ENCODE measurements at regions not wholly inside any gene's neighbourhood (a gene's known extent, or its start where the extent isn't known, plus 50 kb on each side); places are given as distances from the start of the nearest gene placed in this dataset.
A peak's percentile ranks its signal among the peaks of the same experiment; 100 is the strongest.

DNA sequence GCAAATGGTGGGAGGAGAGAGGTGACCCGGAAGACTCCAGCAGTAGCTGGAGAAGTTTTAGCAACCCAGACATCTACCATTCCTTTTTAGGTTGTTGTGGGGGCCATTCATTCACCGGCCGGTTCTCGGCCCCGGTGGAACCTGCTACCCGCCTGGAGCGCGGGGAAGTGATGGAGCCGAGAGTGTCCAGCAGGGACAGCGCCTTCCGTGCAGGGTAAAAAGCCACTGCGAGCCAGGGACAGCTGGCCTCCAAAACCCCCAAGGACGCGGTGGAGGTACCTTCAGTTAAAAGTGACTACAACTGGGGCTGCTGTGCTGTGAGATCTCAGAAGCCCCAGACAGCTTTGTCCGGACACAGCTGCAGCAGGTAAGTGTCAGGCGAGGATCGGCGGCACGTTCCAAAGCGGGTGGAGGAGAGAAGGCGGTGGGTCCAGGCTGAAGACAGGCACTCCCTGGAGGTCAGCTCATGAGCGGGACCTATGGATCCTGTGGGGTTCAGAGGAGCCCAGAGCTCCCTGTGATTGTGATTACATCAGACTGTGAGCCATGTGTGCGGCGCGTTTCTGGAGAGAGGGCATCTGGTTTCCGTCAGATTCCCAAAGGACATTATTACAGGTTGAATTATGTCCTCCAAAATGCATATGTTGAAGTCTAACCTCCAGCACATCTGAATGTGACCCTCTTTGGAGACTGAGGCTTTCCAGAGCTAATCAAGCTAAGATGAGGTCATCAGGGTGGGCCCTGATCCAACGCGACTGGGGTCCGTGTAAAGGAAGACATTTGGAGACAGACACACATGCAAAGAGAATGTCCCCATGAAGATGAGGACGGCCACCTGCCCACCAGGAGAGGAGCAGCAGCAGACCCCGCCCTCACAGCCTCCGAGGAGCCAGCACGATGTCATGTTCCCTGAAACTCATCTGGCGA is 276.3 kb downstream of the EIPR1 start:
- no peaks in the 10 kb centered on the region for H3K9me3 ChIP-seq (ENCODE audit: control insufficient read depth, low read length, poor library complexity, severe bottlenecking)
- peak overlapping the region; percentile 25 for H3K4me3 Mint-ChIP-seq
- ATAC-seq (no peak), DNase-seq (no peak)
- peaks cover 3% of the 10 kb centered on the region for H3K4me1 Mint-ChIP-seq
- H3K36me3 Mint-ChIP-seq (ENCODE audit: low read depth): peaks cover 5% of the 10 kb centered on the region
- H3K27me3 Mint-ChIP-seq: peaks cover 50% of the 10 kb centered on the region
- H3K27ac Mint-ChIP-seq: no peak overlapping the region

DNA sequence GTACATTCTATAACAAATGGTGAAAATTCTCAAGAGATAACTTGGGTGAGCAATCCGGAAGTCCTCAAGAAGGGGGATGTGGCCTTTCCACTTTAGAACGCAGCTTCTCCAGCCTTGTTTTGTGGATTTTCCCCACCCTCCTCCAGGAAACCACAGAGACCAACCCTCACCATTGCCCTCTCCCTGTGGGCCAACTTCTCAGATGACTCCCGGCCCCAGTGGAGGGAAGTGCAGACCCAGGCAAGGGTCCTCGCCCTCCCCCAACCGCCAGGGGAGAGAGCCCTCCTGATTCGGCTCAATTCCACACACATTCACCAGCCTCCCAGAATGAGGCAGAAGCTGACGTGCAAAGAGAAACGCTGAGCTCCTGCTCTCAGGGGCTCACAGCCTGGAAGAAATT is 277.2 kb downstream of the EIPR1 start:
- ATAC-seq (no peak), DNase-seq (no peak)
- Mint-ChIP-seq H3K36me3 (ENCODE audit: low read depth) (peaks cover 5% of the 10 kb centered on the region), H3K27ac (no peak overlapping the region), H3K27me3 (peaks cover 48% of the 10 kb centered on the region), H3K4me1 (peaks cover 5% of the 10 kb centered on the region), H3K4me3 (no peak overlapping the region)
- H3K9me3 ChIP-seq (ENCODE audit: control insufficient read depth, low read length, poor library complexity, severe bottlenecking): no peaks in the 10 kb centered on the region

DNA sequence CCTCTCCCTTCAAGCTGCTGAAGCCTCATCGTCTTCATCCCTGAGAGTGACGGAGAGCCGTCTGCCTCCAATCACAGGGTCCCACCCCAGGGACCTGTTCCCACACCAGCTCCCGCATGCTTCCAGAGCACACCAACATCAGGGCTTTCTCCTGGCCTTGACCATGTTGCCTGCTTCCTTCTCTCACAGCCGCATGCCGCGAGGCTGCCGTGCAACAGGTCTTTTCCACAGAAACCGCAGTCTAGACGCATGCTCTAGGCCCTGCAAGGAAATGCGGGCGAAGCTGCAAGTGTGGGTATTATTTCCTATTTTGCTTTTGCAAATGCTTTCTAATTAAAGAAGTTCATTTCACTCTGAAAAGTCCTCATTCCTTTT is 277.8 kb downstream of the EIPR1 start:
- H3K4me1 Mint-ChIP-seq: peaks cover 5% of the 10 kb centered on the region
- peaks cover 54% of the 10 kb centered on the region for H3K27me3 Mint-ChIP-seq
- H3K9me3 ChIP-seq (ENCODE audit: control insufficient read depth, low read length, poor library complexity, severe bottlenecking): no peaks in the 10 kb centered on the region
- no peak overlapping the region for H3K27ac Mint-ChIP-seq
- no peak for ATAC-seq
- H3K4me3 Mint-ChIP-seq: no peak overlapping the region
- DNase-seq: no peak
- H3K36me3 Mint-ChIP-seq (ENCODE audit: low read depth): peaks cover 5% of the 10 kb centered on the region

DNA sequence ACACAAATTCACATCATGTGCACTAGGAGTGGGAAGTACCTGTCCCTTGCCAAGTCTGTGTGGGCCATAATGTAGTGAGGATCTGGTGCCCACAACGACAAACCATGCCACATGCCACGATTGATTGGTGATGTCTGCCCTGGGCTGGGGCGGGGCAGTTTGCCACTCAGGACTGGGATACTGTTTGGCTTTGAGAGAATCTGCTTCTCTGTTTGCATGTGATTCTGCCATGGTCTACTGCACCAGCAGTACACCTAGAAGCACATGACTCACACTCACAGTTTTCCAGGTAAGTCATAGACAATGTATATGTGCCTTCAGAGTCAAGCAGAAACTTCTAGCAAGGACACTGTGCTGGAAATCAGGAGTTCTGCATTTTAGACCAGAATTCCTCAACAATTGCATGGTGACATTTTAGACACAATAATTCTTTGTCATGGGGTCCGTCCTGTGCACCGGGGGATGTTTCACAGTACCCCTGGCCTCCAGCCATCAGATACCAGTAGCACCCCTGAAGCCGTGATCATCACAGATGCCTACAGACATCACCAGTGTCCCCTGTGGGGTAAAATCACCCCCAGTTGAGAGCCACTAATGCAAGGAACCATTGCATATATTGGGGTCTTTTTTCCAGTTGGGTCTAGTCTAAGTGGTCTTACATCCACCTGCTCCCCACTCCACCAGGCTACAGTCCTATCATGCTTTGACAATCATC is 278.3 kb downstream of the EIPR1 start:
- Mint-ChIP-seq H3K27ac (no peak overlapping the region), H3K4me3 (no peak overlapping the region), H3K4me1 (peaks cover 5% of the 10 kb centered on the region), H3K27me3 (peaks cover 52% of the 10 kb centered on the region), H3K36me3 (ENCODE audit: low read depth) (peaks cover 5% of the 10 kb centered on the region)
- no peaks in the 10 kb centered on the region for H3K9me3 ChIP-seq (ENCODE audit: control insufficient read depth, low read length, poor library complexity, severe bottlenecking)
- no peak for ATAC-seq
- DNase-seq: no peak

DNA sequence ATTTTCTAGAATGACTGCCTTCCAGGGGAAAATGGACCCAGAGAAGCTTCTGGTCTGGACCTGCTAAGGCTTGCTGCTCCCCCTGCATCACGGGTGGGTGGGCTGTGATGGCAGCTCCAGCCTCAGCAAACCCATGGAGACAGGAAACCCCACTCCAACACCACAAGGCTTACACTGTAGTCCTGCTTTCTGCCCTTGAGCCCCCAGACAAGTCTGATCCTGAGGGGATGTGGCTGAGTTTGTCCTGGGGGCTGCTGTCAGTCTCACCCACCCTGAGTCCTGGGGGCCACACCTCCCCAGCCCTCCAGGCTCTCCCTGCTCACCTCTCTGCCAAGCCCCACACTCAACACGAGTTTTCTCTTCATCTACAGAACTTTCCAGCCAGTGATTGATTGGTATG is 279.4 kb downstream of the EIPR1 start:
- ATAC-seq (no peak), DNase-seq (no peak)
- Mint-ChIP-seq H3K36me3 (ENCODE audit: low read depth) (peaks cover 3% of the 10 kb centered on the region), H3K27ac (no peak overlapping the region), H3K4me3 (no peak overlapping the region), H3K4me1 (peaks cover 3% of the 10 kb centered on the region), H3K27me3 (peaks cover 43% of the 10 kb centered on the region)
- H3K9me3 ChIP-seq (ENCODE audit: control insufficient read depth, low read length, poor library complexity, severe bottlenecking): no peaks in the 10 kb centered on the region

DNA sequence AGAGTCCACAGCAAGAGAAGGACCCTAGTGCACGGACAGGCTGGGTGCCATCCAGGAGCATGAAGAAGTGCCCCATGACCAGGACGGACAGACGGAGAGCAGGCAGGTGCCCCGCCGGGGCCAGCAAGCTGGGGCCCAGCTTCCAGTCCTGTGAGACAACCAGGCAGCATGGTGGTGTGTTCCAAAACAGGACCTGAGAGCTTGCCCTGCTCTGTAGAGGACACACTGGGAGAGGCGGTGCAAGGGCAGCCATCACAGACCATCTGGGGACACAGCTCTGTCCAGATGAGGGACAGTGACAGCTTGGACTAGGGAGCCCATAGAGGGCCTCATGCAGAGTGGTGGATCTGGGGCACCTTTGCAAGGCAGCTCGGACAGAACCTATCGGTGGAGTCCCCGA is 279.8 kb downstream of the EIPR1 start:
- no peak for ATAC-seq
- Mint-ChIP-seq H3K4me1 (peaks cover 2% of the 10 kb centered on the region), H3K27ac (no peak overlapping the region), H3K4me3 (no peak overlapping the region), H3K36me3 (ENCODE audit: low read depth) (peaks cover 3% of the 10 kb centered on the region), H3K27me3 (peaks cover 38% of the 10 kb centered on the region)
- H3K9me3 ChIP-seq (ENCODE audit: control insufficient read depth, low read length, poor library complexity, severe bottlenecking): no peaks in the 10 kb centered on the region
- DNase-seq: no peak

DNA sequence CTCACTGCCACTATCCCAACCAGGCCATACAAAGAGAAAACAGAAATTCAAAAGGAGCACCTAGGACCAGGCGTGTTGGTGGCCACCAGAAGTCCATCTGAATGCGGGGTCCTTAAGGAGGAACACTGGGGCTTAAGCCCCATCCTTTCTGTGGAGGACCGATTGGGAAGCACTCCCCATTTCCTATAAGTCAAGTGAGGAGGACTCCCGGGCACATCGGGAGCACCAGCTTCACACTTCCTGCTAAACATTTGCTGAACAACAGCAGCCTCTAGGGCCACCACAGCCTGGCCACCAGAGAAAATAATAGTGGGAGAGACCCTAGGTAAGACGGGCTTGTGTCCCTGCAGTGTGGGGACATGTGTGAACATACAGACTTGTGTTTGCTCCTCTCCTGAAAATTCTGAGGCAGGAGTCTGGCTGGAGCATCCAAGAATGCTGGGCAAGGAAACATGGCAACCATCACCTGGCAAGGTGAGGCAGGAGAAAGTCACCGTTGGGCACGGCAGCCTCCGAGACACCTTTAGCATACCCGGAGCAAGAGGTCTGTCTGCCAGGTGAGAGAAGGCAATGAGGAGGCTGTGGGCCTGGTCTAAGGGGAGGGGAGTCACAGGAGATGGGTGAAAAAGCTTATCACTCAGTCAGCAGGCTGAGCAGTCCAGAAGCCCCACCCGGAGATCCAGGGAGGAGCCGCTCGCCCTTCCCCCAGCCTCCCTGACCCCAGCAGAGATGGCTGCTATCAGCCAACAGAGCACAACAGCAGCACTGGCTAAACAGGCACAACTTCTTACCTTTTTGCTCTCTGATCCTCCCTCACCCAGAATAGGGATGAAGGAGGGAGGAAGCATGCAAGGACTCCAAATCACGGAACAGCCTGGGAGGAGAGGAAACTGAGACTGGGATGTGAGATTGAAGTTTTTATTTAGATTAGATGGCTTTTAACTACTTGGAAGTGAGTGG is 282.3 kb downstream of the EIPR1 start:
- Mint-ChIP-seq H3K4me1 (peaks cover 2% of the 10 kb centered on the region), H3K27me3 (peaks cover 26% of the 10 kb centered on the region), H3K27ac (peak overlapping the region; percentile 6), H3K4me3 (no peak overlapping the region), H3K36me3 (ENCODE audit: low read depth) (peaks cover 3% of the 10 kb centered on the region)
- DNase-seq (no peak), ATAC-seq (no peak)
- H3K9me3 ChIP-seq (ENCODE audit: control insufficient read depth, low read length, poor library complexity, severe bottlenecking): no peaks in the 10 kb centered on the region

DNA sequence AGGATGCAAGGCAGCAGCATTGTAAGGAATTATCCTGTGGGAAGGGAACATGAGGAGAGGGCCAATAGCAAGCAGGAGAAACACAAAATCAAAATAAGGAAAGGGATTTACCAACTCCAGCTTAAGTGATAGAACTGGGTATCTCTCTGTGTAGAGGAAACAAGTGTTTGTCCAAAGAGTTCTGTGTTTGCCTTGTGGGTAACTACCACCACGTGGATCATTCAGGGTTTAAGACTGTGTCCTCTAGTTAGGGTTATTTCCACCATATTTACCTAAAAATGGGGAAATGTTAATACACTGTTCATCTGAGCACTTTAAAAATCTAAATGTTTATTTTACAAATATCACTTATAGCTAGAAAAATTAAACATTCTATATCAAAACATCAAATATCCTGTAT is 283.3 kb downstream of the EIPR1 start:
- no peak overlapping the region for H3K4me3 Mint-ChIP-seq
- ATAC-seq: no peak
- H3K36me3 Mint-ChIP-seq (ENCODE audit: low read depth): peaks cover 3% of the 10 kb centered on the region
- H3K27me3 Mint-ChIP-seq: peaks cover 19% of the 10 kb centered on the region
- H3K9me3 ChIP-seq (ENCODE audit: control insufficient read depth, low read length, poor library complexity, severe bottlenecking): no peaks in the 10 kb centered on the region
- no peak for DNase-seq
- H3K27ac Mint-ChIP-seq: no peak overlapping the region
- peaks cover 2% of the 10 kb centered on the region for H3K4me1 Mint-ChIP-seq

DNA sequence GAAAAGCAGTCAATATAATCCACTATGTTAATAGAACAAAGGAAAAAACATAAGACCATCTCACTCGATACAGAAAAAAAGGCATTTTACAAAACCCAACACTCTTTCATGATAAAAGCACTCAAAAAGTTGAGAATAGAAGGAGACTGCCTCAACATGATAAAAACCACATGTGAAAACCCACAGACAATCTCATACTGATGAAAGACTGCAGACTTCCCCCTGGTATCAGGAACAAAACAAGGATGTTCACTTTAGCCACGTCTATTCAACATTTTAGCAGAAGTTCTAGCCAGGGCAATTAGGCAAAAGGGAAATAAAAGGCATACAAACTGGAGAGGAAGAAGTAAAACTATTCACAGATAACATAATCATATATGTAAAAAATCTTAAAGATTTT is 285.9 kb downstream of the EIPR1 start:
- no peaks in the 10 kb centered on the region for H3K9me3 ChIP-seq (ENCODE audit: control insufficient read depth, low read length, poor library complexity, severe bottlenecking)
- ATAC-seq (no peak), DNase-seq (no peak)
- Mint-ChIP-seq H3K4me3 (no peak overlapping the region), H3K27me3 (peaks cover 12% of the 10 kb centered on the region), H3K4me1 (peaks cover 2% of the 10 kb centered on the region), H3K27ac (no peak overlapping the region), H3K36me3 (ENCODE audit: low read depth) (no peaks in the 10 kb centered on the region)

DNA sequence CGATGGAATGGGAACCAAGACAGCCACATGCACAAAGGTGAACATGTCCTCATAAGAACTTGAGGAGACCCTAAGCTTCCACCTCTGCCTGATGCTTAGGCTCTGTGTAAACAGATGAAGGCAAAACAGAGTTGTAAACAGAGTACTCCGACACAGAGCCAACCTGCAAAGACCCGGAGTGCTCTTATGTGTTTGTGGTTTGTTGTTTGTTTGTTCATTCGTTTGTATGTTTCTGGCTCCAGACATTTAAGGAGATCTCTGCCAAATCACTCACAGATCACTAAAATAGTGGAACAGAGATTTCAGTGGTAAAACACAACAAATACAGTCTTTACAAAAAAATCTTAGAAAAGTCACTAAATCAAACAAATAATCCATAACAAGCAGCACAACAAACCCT is 294.9 kb downstream of the EIPR1 start:
- peaks cover 8% of the 10 kb centered on the region for H3K36me3 Mint-ChIP-seq (ENCODE audit: low read depth)
- DNase-seq: no peak
- H3K4me3 Mint-ChIP-seq: no peak overlapping the region
- H3K27me3 Mint-ChIP-seq: peaks cover 14% of the 10 kb centered on the region
- no peak overlapping the region for H3K27ac Mint-ChIP-seq
- ATAC-seq: no peak
- H3K4me1 Mint-ChIP-seq: no peaks in the 10 kb centered on the region
- H3K9me3 ChIP-seq (ENCODE audit: control insufficient read depth, low read length, poor library complexity, severe bottlenecking): no peaks in the 10 kb centered on the region

DNA sequence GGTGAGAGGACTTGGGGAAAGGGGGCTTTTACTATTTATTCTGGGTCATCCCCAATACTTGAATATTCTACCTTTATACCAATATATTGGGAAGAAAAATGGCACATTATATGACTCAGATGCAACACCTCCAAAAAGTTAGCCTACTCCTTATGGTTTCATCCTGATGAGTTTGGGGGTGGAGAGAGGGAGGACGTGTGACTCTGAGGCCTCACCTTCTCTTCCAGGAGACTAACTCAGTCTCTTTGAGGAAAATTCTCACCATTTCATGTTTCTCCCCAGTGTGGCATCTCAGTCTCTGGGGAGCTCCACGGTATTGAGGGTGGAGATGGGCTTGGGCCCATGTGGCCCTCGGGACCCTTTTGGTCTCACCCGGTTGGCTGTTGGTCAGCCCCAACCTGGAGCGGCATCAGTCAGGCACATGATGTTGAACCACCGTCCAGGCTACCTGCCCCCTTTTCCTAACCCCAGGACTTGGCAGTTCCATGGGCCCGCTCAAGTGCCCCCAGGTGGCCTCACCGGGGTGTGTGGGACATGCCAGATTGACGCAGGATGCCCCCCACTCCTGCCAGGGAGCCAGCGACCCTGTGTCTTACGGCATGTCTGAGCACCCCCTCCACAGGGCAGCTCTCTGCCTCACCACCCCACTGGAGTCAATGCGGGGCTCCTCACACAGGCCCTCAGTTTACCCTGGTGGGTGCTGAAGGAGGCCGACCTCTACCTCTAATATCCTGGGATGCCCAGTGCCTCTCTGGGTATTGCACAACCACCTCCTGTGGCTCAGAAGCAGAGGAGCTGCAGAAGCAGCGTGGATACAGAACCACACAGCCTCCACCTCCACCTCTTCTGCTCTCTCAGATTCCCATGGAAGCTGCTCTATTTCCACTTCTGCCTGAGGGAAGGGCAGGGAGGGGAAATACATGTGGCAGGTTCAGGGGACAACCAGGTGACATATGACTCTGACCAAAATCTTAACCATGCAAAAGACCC is 297.4 kb downstream of the EIPR1 start:
- ATAC-seq (no peak), DNase-seq (no peak)
- no peaks in the 10 kb centered on the region for H3K9me3 ChIP-seq (ENCODE audit: control insufficient read depth, low read length, poor library complexity, severe bottlenecking)
- H3K36me3 Mint-ChIP-seq (ENCODE audit: low read depth): peaks cover 8% of the 10 kb centered on the region
- H3K27ac Mint-ChIP-seq: no peak overlapping the region
- H3K27me3 Mint-ChIP-seq: peaks cover 14% of the 10 kb centered on the region
- H3K4me1 Mint-ChIP-seq: no peaks in the 10 kb centered on the region
- no peak overlapping the region for H3K4me3 Mint-ChIP-seq

DNA sequence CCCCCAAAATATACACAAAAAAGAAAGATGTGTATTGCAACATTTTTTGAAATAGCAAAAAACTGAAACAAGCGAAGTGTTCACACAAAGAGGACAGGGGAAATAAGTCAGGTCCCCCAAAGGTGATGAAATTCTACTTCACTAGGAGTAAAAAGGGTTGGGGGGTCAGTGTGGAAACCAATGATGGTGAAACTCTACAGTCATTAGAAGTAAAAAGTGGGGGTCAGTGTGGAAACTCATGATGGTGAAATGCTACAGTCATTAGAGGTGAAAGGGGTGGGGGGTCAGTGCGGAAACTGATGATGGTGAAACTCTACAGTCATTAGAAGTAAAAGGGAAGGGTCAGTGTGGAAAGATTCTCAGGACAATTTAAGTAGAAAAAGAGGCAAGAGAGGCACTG is 298.2 kb downstream of the EIPR1 start:
- Mint-ChIP-seq H3K36me3 (ENCODE audit: low read depth) (peaks cover 8% of the 10 kb centered on the region), H3K27me3 (peaks cover 14% of the 10 kb centered on the region), H3K4me1 (no peaks in the 10 kb centered on the region), H3K4me3 (no peak overlapping the region), H3K27ac (no peak overlapping the region)
- no peaks in the 10 kb centered on the region for H3K9me3 ChIP-seq (ENCODE audit: control insufficient read depth, low read length, poor library complexity, severe bottlenecking)
- no peak for DNase-seq
- no peak for ATAC-seq

All from T-helper 17 cell (primary cell).